Liver (tissue), 3 donors: ENCODE measurements at regions not wholly inside any gene's neighbourhood (a gene's known extent, or its start where the extent isn't known, plus 50 kb on each side); places are given as distances from the start of the nearest gene placed in this dataset.

Experiments used
- RAD21 ChIP-seq, 2 donors: IDR thresholded peaks; 2 replicates each; pipeline ENCODE4 v1.6.1; 2016; ENCODE audit warnings: antibody characterized with exemption in 2 of 2, mild to moderate bottlenecking in 2 of 2
- TF ChIP-seq, protein P1 (sequence below): fragments of 150-350 bp; IDR thresholded peaks from 2 replicates; pipeline ENCODE4 v1.5.1; 2017; ENCODE audit warnings: improper control_type of control experiment, low read depth, low read length; ENCODE audit not compliant: missing input control
- donor health status: healthy.
- donor health status: healthy.

GRCh38 chr4:188620608-188621007, 481.4 kb downstream of the TRIML1 start:
- TF ChIP-seq, protein P1, sequence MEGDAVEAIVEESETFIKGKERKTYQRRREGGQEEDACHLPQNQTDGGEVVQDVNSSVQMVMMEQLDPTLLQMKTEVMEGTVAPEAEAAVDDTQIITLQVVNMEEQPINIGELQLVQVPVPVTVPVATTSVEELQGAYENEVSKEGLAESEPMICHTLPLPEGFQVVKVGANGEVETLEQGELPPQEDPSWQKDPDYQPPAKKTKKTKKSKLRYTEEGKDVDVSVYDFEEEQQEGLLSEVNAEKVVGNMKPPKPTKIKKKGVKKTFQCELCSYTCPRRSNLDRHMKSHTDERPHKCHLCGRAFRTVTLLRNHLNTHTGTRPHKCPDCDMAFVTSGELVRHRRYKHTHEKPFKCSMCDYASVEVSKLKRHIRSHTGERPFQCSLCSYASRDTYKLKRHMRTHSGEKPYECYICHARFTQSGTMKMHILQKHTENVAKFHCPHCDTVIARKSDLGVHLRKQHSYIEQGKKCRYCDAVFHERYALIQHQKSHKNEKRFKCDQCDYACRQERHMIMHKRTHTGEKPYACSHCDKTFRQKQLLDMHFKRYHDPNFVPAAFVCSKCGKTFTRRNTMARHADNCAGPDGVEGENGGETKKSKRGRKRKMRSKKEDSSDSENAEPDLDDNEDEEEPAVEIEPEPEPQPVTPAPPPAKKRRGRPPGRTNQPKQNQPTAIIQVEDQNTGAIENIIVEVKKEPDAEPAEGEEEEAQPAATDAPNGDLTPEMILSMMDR = no peak
- no peak for TF ChIP-seq RAD21 (IDR thresholded peaks at IDR 0.05)
